A549 (cell line): ENCODE measurements at regions not wholly inside any gene's neighbourhood (a gene's known extent, or its start where the extent isn't known, plus 50 kb on each side); places are given as distances from the start of the nearest gene placed in this dataset.

Source experiments
- ATAC-seq, 2 experiments: fragments of 200-7000 bp in 1 of 2; fragments of >200 bp in 1 of 2; cut with Nextera tagmentation in 1 of 2; cut with Tn5 transposase in 1 of 2; 3 replicates each; pipeline versions ENCODE4 v1.8.0 to v1.9.1; 2018 to 2020; ENCODE audit warnings: mild to moderate bottlenecking in 1 of 2, moderate library complexity in 1 of 2
- CTCF ChIA-PET: fragments of 300-600 bp; sonication (Branson Sonifier 250); formaldehyde crosslinking; extraction: SDS; loops from one replicate; lab custom pipeline; 2021; ENCODE audit warnings: antibody characterized with exemption, inconsistent platforms; lab: Yijun Ruan, JAX
- POLR2A ChIA-PET: fragments of 350-600 bp; formaldehyde crosslinking; extraction: SDS; loops from one replicate; lab custom pipeline; 2021; ENCODE audit warnings: antibody characterized with exemption, inconsistent platforms; lab: Yijun Ruan, JAX
- DNase-seq, 2 experiments: peaks; one replicate each; pipeline versions ENCODE4 v3.0.0 to v3.0.0-alpha.2; 2011 to 2016; ENCODE audit warnings: low read depth in 1 of 2, low spot score in 1 of 2
- FAIRE-seq: peaks from 2 replicates; lab custom pipeline; 2011; peaks lifted over from hg19 to GRCh38; lab: Jason Lieb, UNC
- H3K27ac ChIP-seq, 2 experiments: fragments of >200 bp; sonication (Bioruptor Twin); formaldehyde crosslinking; 3 replicates each; pipeline ENCODE4 v1.5.1; 2016 to 2017
- H3K4me1 ChIP-seq: fragments of >200 bp; sonication (Bioruptor Twin); formaldehyde crosslinking; 3 replicates; pipeline ENCODE4 v1.6.1; 2016
- H3K4me2 ChIP-seq: fragments of >200 bp; sonication (Bioruptor Twin); formaldehyde crosslinking; 3 replicates; pipeline ENCODE4 v1.6.1; 2016
- H3K4me3 ChIP-seq: fragments of >200 bp; sonication (Bioruptor Twin); formaldehyde crosslinking; 3 replicates; pipeline ENCODE4 v1.5.1; 2016
- H3K9me3 ChIP-seq: fragments of >200 bp; sonication (Bioruptor Twin); formaldehyde crosslinking; 3 replicates; pipeline ENCODE4 v1.6.1; 2016
- BHLHE40 ChIP-seq: IDR thresholded peaks from 2 replicates; pipeline ENCODE4 v1.6.1; 2012; ENCODE audit warnings: low read depth, low read length, inconsistent platforms
- CBX2 ChIP-seq: fragments of 200-600 bp; sonication (generic); IDR thresholded peaks from 2 replicates; pipeline ENCODE4 v1.6.1; 2016; ENCODE audit warnings: low read depth, mild to moderate bottlenecking, borderline replicate concordance
- CBX8 ChIP-seq: fragments of 200-600 bp; sonication (generic); IDR thresholded peaks from 2 replicates; pipeline ENCODE4 v1.6.1; 2016
- E2F6 ChIP-seq: IDR thresholded peaks from 2 replicates; pipeline ENCODE4 v1.6.1; 2012; ENCODE audit warnings: low read depth, borderline replicate concordance
- EHF ChIP-seq: fragments of 250-450 bp; sonication (Bioruptor Pico); IDR thresholded peaks from 2 replicates; pipeline ENCODE4 v1.5.0; 2020; ENCODE audit warnings: mild to moderate bottlenecking
- ELK1 ChIP-seq: fragments of 150-350 bp; IDR thresholded peaks from 2 replicates; pipeline ENCODE4 v1.6.1; 2014; ENCODE audit warnings: low read depth, mild to moderate bottlenecking, low read length
- ESRRA ChIP-seq: fragments of 150-350 bp; IDR thresholded peaks from 2 replicates; pipeline ENCODE4 v1.6.1; 2014; ENCODE audit warnings: mild to moderate bottlenecking, low read length, borderline replicate concordance
- FOSB ChIP-seq: fragments of 250-450 bp; sonication (Bioruptor Pico); IDR thresholded peaks from 2 replicates; pipeline ENCODE4 v1.5.0; 2020; ENCODE audit warnings: mild to moderate bottlenecking, moderate library complexity
- GATA3 ChIP-seq: IDR thresholded peaks from 2 replicates; pipeline ENCODE4 v1.6.1; 2012; ENCODE audit warnings: borderline replicate concordance
- HDAC2 ChIP-seq: fragments of 200-600 bp; sonication (generic); IDR thresholded peaks from 2 replicates; pipeline ENCODE4 v1.6.1; 2016
- HEYL ChIP-seq: fragments of 250-450 bp; sonication (Bioruptor Pico); IDR thresholded peaks from 2 replicates; pipeline ENCODE4 v1.8.0; 2021; ENCODE audit warnings: mild to moderate bottlenecking, moderate library complexity
- HOXA7 ChIP-seq: fragments of 250-450 bp; sonication (Bioruptor Pico); IDR thresholded peaks from 2 replicates; pipeline ENCODE4 v1.5.0; 2020; ENCODE audit warnings: mild to moderate bottlenecking, moderate library complexity
- HOXB13 ChIP-seq: fragments of 250-450 bp; sonication (Bioruptor Pico); IDR thresholded peaks from 2 replicates; pipeline ENCODE4 v1.5.0; 2020; ENCODE audit warnings: low read depth, mild to moderate bottlenecking, moderate library complexity
- JUN ChIP-seq, 2 experiments: fragments of >200 bp; sonication (Bioruptor Twin); formaldehyde crosslinking; IDR thresholded peaks; 2 replicates in 1 of 2; 3 replicates in 1 of 2; pipeline ENCODE4 v1.6.1; 2016 to 2017
- KDM5A ChIP-seq: fragments of 200-600 bp; sonication (generic); IDR thresholded peaks from 2 replicates; pipeline ENCODE4 v1.6.1; 2016; ENCODE audit warnings: antibody characterized with exemption, mild to moderate bottlenecking
- MAFK ChIP-seq: fragments of 450-650 bp; IDR thresholded peaks from 2 replicates; pipeline ENCODE4 v1.6.1; 2014; ENCODE audit not compliant: partially characterized antibody
- MAX ChIP-seq: IDR thresholded peaks from 2 replicates; pipeline ENCODE4 v1.6.1; 2012
- MYC ChIP-seq: IDR thresholded peaks from 2 replicates; pipeline ENCODE4 v1.6.1; 2012; ENCODE audit warnings: mild to moderate bottlenecking, inconsistent platforms, low read length, improper control_type of control experiment, borderline replicate concordance
- NFE2L2 ChIP-seq: fragments of 150-350 bp; conservative IDR thresholded peaks from 2 replicates; pipeline ENCODE4 v1.6.1; 2014; ENCODE audit warnings: low read length
- NR3C1 ChIP-seq: fragments of >200 bp; sonication (Bioruptor Twin); formaldehyde crosslinking; IDR thresholded peaks from 3 replicates; pipeline ENCODE4 v1.6.1; 2017
- RAD21 ChIP-seq, 2 experiments: fragments of >200 bp in 1 of 2; sonication (Bioruptor Twin) in 1 of 2; formaldehyde crosslinking in 1 of 2; IDR thresholded peaks in 1 of 2; conservative IDR thresholded peaks in 1 of 2; 2 replicates in 1 of 2; 3 replicates in 1 of 2; pipeline ENCODE4 v1.6.1; 2012 to 2018; ENCODE audit warnings: inconsistent platforms in 1 of 2
- RARB ChIP-seq: fragments of 250-450 bp; sonication (Bioruptor Pico); IDR thresholded peaks from 2 replicates; pipeline ENCODE4 v1.8.0; 2021; ENCODE audit warnings: mild to moderate bottlenecking, moderate library complexity
- RCOR1 ChIP-seq: fragments of 150-350 bp; IDR thresholded peaks from 2 replicates; pipeline ENCODE4 v1.6.1; 2014; ENCODE audit warnings: antibody characterized with exemption, low read length, low read depth
- SMC3 ChIP-seq: fragments of >200 bp; sonication (Bioruptor Twin); formaldehyde crosslinking; IDR thresholded peaks from 3 replicates; pipeline ENCODE4 v1.6.1; 2018; ENCODE audit warnings: inconsistent platforms
- USF2 ChIP-seq: fragments of 450-650 bp; IDR thresholded peaks from 2 replicates; pipeline ENCODE4 v1.6.1; 2014; ENCODE audit warnings: antibody characterized with exemption
- ZFP36 ChIP-seq: fragments of 450-650 bp; IDR thresholded peaks from 2 replicates; pipeline ENCODE4 v1.6.1; 2014; ENCODE audit warnings: borderline replicate concordance; ENCODE audit not compliant: partially characterized antibody
- ZNF302 ChIP-seq: fragments of 250-450 bp; sonication (Bioruptor Pico); IDR thresholded peaks from 2 replicates; pipeline ENCODE4 v1.9.0; 2021; ENCODE audit warnings: inconsistent platforms, mild to moderate bottlenecking, moderate library complexity
- ZSCAN20 ChIP-seq: fragments of 250-450 bp; sonication (Bioruptor Pico); IDR thresholded peaks from 2 replicates; pipeline ENCODE4 v1.8.0; 2022; ENCODE audit warnings: mild to moderate bottlenecking, moderate library complexity
- WGBS: methylation state at CpG from one replicate; pipeline ENCODE4 v1.1.6; 2017; ENCODE audit errors: missing lambda C conversion rate; 5-methylcytosine and 5-hydroxymethylcytosine counted together

- TF ChIP-seq ESRRA: no peak
- no peak for TF ChIP-seq CBX8
- no peak for TF ChIP-seq NFE2L2
- no peak for TF ChIP-seq MYC
- no peak for TF ChIP-seq HOXB13 (CRISPR knock-in tag)
- TF ChIP-seq MAFK: no peak
- TF ChIP-seq ZNF302 (CRISPR knock-in tag): no peak
- TF ChIP-seq MAX: no peak
- no peak for TF ChIP-seq ELK1
- no peak for TF ChIP-seq EHF (CRISPR knock-in tag)
- TF ChIP-seq CBX2: no peak
- TF ChIP-seq RAD21 (conservative IDR thresholded peaks at IDR 0.05 in 1 of 2, IDR thresholded peaks at IDR 0.05 in 1 of 2): no peak
- no peak for TF ChIP-seq JUN (IDR thresholded peaks at IDR 0.05)
- TF ChIP-seq BHLHE40: no peak
- no peak for TF ChIP-seq KDM5A
- no peak for TF ChIP-seq RARB (CRISPR knock-in tag)
- no peak for TF ChIP-seq GATA3
- TF ChIP-seq ZFP36: no peak
- TF ChIP-seq, all 56 proteins: peak for 0
- H3K9me3 ChIP-seq: no peaks in the 10 kb centered on the region
- no peak for ATAC-seq
- FAIRE-seq: no peak
- no peak for DNase-seq
- no peak overlapping the region for H3K4me2 ChIP-seq
- H3K4me1 ChIP-seq: no peaks in the 10 kb centered on the region
- no peak overlapping the region for H3K27ac ChIP-seq
- POLR2A ChIA-PET: no interaction called here
- CTCF ChIA-PET: no interaction called here
- no peak overlapping the region for H3K4me3 ChIP-seq
- WGBS: 51% methylated on average over 2 of the region's 2 CpGs
Measured at GRCh38 chr4:65983061-65983460, 312.8 kb upstream of the EPHA5 start.

GRCh38 chr4:65976287-65976686, 306.0 kb upstream of the EPHA5 start:
- Histone ChIP-seq H3K27ac (no peak overlapping the region), H3K9me3 (no peaks in the 10 kb centered on the region), H3K4me1 (no peaks in the 10 kb centered on the region), H3K4me3 (no peak overlapping the region), H3K4me2 (no peak overlapping the region)
- DNase-seq (no peak), FAIRE-seq (no peak), ATAC-seq (no peak)
- TF ChIP-seq USF2: no peak
- no peak for TF ChIP-seq HDAC2
- TF ChIP-seq FOSB (CRISPR knock-in tag): no peak
- no peak for TF ChIP-seq SMC3
- no peak for TF ChIP-seq HEYL (CRISPR knock-in tag)
- no peak for TF ChIP-seq ZSCAN20 (CRISPR knock-in tag)
- no peak for TF ChIP-seq E2F6
- no peak for TF ChIP-seq RCOR1
- TF ChIP-seq HOXA7 (CRISPR knock-in tag): no peak
- TF ChIP-seq NR3C1: no peak
- TF ChIP-seq MAX: no peak
- TF ChIP-seq RAD21 (conservative IDR thresholded peaks at IDR 0.05 in 1 of 2, IDR thresholded peaks at IDR 0.05 in 1 of 2): no peak
- CTCF ChIA-PET: no interaction called here
- WGBS: 63% methylated on average over 2 of the region's 2 CpGs
- POLR2A ChIA-PET: no interaction called here
